DND-41 (cell line): ENCODE measurements at regions not wholly inside any gene's neighbourhood (a gene's known extent, or its start where the extent isn't known, plus 50 kb on each side); places are given as distances from the start of the nearest gene placed in this dataset.

Experiments used
- ATAC-seq: fragments of 200-7000 bp; cut with Tn5 transposase; 3 replicates; pipeline ENCODE4 v1.9.1; 2021; ENCODE audit warnings: low read depth; ENCODE audit not compliant: insufficient read depth
- DNase-seq: peaks from one replicate; pipeline ENCODE4 v3.0.0-alpha.2; 2020
- H2AFZ ChIP-seq: 2 replicates; pipeline ENCODE4 v1.6.0; 2012; ENCODE audit warnings: low read depth, low read length
- H3K27ac ChIP-seq: 2 replicates; pipeline ENCODE4 v1.5.1; 2012; ENCODE audit warnings: low read length, inconsistent platforms
- H3K27me3 ChIP-seq: fragments of 200-600 bp; sonication (generic); 2 replicates; pipeline ENCODE4 v1.6.0; 2012; ENCODE audit warnings: low read length, mild to moderate bottlenecking, inconsistent platforms; ENCODE audit not compliant: insufficient read depth, poor library complexity
- H3K36me3 ChIP-seq: 2 replicates; pipeline ENCODE4 v1.5.1; 2012; ENCODE audit warnings: low read length, inconsistent platforms; ENCODE audit not compliant: insufficient read depth
- H3K4me1 ChIP-seq: 2 replicates; pipeline ENCODE4 v1.5.1; 2012; ENCODE audit warnings: mild to moderate bottlenecking, low read length; ENCODE audit not compliant: insufficient read depth
- H3K4me2 ChIP-seq: 2 replicates; pipeline ENCODE4 v1.6.0; 2012; ENCODE audit warnings: mild to moderate bottlenecking, moderate library complexity, low read length, inconsistent platforms; ENCODE audit not compliant: insufficient read depth
- H3K4me3 ChIP-seq, 2 experiments: fragments of 200-600 bp in 1 of 2; shearing (Covaris generic) in 1 of 2; 2 replicates each; pipeline ENCODE4 v1.5.1; 2012 to 2016; ENCODE audit warnings: inconsistent platforms in 2 of 2, low read length in 2 of 2, mild to moderate bottlenecking in 2 of 2, low read depth in 1 of 2, moderate library complexity in 1 of 2
- H3K79me2 ChIP-seq: 2 replicates; pipeline ENCODE4 v1.6.0; 2012; ENCODE audit warnings: low read length, inconsistent platforms; ENCODE audit not compliant: insufficient read depth
- H3K9ac ChIP-seq: 2 replicates; pipeline ENCODE4 v1.6.0; 2012; ENCODE audit warnings: low read depth, mild to moderate bottlenecking, inconsistent platforms, low read length, moderate library complexity
- H3K9me3 ChIP-seq: 2 replicates; pipeline ENCODE4 v1.5.1; 2012; ENCODE audit warnings: low read length, moderate library complexity, mild to moderate bottlenecking, inconsistent platforms; ENCODE audit not compliant: insufficient read depth, severe bottlenecking
- H4K20me1 ChIP-seq: 2 replicates; pipeline ENCODE4 v1.6.0; 2012; ENCODE audit warnings: low read length; ENCODE audit not compliant: insufficient read depth
- CTCF ChIP-seq: IDR thresholded peaks from 2 replicates; pipeline ENCODE4 v1.5.1; 2012; ENCODE audit warnings: borderline replicate concordance, low read length, moderate library complexity, mild to moderate bottlenecking; ENCODE audit not compliant: poor library complexity, severe bottlenecking; ENCODE audit errors: extremely low read depth
- EZH2 ChIP-seq: IDR thresholded peaks from 3 replicates; pipeline ENCODE4 v1.6.1; 2012; ENCODE audit warnings: borderline replicate concordance, low read depth, mild to moderate bottlenecking, moderate library complexity, low read length, inconsistent platforms; ENCODE audit not compliant: severe bottlenecking

GRCh38 chr12:130225347-130225746, 63.1 kb downstream of the FZD10 start:
- Histone ChIP-seq H3K4me3 (no peak overlapping the region), H3K9ac (no peak overlapping the region), H3K27ac (no peak overlapping the region), H2AFZ (no peak overlapping the region), H3K79me2 (no peaks in the 10 kb centered on the region), H3K4me1 (no peaks in the 10 kb centered on the region), H4K20me1 (no peaks in the 10 kb centered on the region), H3K4me2 (no peak overlapping the region), H3K9me3 (peaks cover 18% of the 10 kb centered on the region), H3K27me3 (peaks cover 2% of the 10 kb centered on the region), H3K36me3 (no peaks in the 10 kb centered on the region)
- DNase-seq (no peak), ATAC-seq (no peak)
- no peak for TF ChIP-seq CTCF
- no peak for TF ChIP-seq EZH2

GRCh38 chr12:130226126-130226525, 63.9 kb downstream of the FZD10 start:
- Histone ChIP-seq H3K36me3 (no peaks in the 10 kb centered on the region), H3K9ac (no peak overlapping the region)
- TF ChIP-seq CTCF (no peak), EZH2 (no peak)

DNA sequence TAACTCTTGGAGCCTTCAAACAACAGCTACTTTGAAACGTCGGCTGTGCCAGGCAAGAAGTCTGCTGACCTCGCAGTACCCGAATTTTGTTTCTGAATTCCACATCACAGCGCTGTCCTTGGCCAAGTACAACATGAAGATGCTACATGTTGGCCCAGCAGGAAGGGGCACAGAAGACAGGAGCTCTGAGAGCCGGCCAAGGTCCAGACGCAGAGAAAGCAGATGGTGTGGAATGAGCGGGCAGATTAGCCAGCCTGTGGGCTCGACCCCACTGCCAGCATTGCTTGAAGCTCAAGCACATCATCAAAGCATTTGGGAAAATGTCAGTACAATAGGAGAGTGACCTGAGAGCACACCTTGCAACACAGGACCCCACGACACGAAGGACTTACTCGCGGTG, 64.5 kb downstream of the FZD10 start:
- Histone ChIP-seq H3K9me3 (peaks cover 24% of the 10 kb centered on the region), H3K4me2 (no peak overlapping the region), H3K9ac (no peak overlapping the region), H2AFZ (no peak overlapping the region), H3K79me2 (no peaks in the 10 kb centered on the region), H3K4me1 (no peaks in the 10 kb centered on the region), H4K20me1 (no peaks in the 10 kb centered on the region), H3K27ac (no peak overlapping the region), H3K27me3 (no peaks in the 10 kb centered on the region), H3K4me3 (no peak overlapping the region), H3K36me3 (no peaks in the 10 kb centered on the region)
- ATAC-seq (no peak), DNase-seq (no peak)
- TF ChIP-seq EZH2, result no peak
- TF ChIP-seq CTCF, result no peak

More at GRCh38 chr12:130226126-130226525, 63.9 kb downstream of the FZD10 start:
- no peak overlapping the region for H3K4me3 ChIP-seq
- H3K4me1 ChIP-seq, result no peaks in the 10 kb centered on the region
- no peak overlapping the region for H3K27ac ChIP-seq
- no peaks in the 10 kb centered on the region for H3K27me3 ChIP-seq
- DNase-seq (no peak), ATAC-seq (no peak)
- no peaks in the 10 kb centered on the region for H4K20me1 ChIP-seq
- H3K4me2 ChIP-seq, result no peak overlapping the region
- H3K9me3 ChIP-seq, result peaks cover 24% of the 10 kb centered on the region
- no peak overlapping the region for H2AFZ ChIP-seq
- no peaks in the 10 kb centered on the region for H3K79me2 ChIP-seq

- H3K27ac ChIP-seq, result no peak overlapping the region
- H3K4me2 ChIP-seq, result no peak overlapping the region
- peaks cover 24% of the 10 kb centered on the region for H3K9me3 ChIP-seq
- H2AFZ ChIP-seq, result no peak overlapping the region
- no peaks in the 10 kb centered on the region for H3K79me2 ChIP-seq
- no peaks in the 10 kb centered on the region for H3K36me3 ChIP-seq
- no peaks in the 10 kb centered on the region for H3K4me1 ChIP-seq
- no peak for TF ChIP-seq CTCF
- TF ChIP-seq EZH2, result no peak
- H3K27me3 ChIP-seq, result no peaks in the 10 kb centered on the region
- no peaks in the 10 kb centered on the region for H4K20me1 ChIP-seq
- DNase-seq, result no peak
- no peak overlapping the region for H3K9ac ChIP-seq
- no peak overlapping the region for H3K4me3 ChIP-seq
- no peak for ATAC-seq
Observed at GRCh38 chr12:130227641-130228040, 65.4 kb downstream of the FZD10 start.
